ENCODE measurements at regions not wholly inside any gene's neighbourhood (a gene's known extent, or its start where the extent isn't known, plus 50 kb on each side); places are given as distances from the start of the nearest gene placed in this dataset.
A peak's percentile ranks its signal among the peaks of the same experiment; 100 is the strongest.

DNA sequence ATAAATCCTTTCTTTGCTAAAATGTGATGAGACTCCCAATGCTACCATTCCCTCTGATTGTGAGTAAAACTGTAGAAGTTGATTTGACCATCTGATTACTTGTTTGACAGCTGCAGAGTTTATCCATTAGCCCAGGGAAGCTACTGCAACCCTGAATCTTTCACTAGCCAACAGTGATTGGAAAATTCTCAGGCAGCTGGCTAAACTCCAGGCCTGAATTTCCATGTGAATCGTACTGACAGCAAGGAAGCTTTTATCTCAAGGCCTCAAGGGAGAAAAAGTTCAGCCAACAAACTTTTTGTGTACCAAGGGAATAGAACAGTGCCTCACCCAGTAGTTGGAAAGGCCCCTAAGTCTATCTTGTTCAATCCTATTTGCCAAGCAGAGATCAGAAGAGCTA lies 246.7 kb upstream of the TRPM3 start:
- no peak for DNase-seq (ENCODE audit: low read depth)
- TF ChIP-seq CTCF (conservative IDR thresholded peaks at IDR 0.05; ENCODE audit: control insufficient read depth, insufficient read depth, low read depth, low read length), result no peak

GRCh38 chr9:71364186-71364955 lies 242.9 kb upstream of the TRPM3 start:
- DNase-seq (ENCODE audit: low read depth), result no peak

More for the DNA sequence above, 246.7 kb upstream of the TRPM3 start:
- H3K4me3 ChIP-seq (ENCODE audit: control insufficient read depth, low read depth, low read length), result no peak overlapping the region

DNA sequence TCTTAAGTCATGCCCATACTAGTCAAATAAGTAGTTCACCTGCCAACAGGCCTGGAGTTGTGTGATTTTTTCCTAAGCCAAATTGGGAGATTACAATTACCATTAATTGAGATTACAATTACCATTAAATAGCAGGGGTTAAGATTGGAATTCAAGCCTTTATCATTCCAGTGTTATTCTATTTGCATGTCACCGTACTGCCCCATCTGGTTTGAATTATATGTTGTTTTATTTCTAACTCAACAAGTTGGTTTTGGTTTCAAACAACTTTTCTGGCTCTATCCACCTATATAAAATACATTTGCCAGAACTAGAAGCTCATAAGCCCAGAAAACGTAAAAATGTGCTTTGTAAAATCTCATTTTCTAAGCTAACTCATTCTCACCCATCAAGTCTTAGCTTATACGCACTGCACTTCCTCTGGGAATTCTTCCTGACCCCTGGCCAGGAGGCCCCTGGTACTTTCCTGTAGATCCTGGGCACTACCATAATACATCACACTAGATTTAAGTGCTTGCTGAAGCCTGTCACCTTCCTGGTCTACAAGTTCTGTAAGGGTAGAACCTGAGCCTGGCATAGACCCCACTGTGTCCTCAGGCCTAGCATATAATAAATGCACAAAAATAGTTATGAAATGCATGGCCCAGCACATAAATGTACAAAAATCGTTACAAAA lies 242.0 kb upstream of the TRPM3 start:
- no peak overlapping the region for H3K4me3 ChIP-seq (ENCODE audit: control insufficient read depth, low read depth, low read length)
- peak; percentile 37 for DNase-seq (ENCODE audit: low read depth)
- TF ChIP-seq CTCF (conservative IDR thresholded peaks at IDR 0.05; ENCODE audit: control insufficient read depth, insufficient read depth, low read depth, low read length), result no peak

More at GRCh38 chr9:71364186-71364955, 242.9 kb upstream of the TRPM3 start:
- no peak overlapping the region for H3K4me3 ChIP-seq (ENCODE audit: control insufficient read depth, low read depth, low read length)
- TF ChIP-seq CTCF (conservative IDR thresholded peaks at IDR 0.05; ENCODE audit: control insufficient read depth, insufficient read depth, low read depth, low read length), result no peak

- no peak overlapping the region for H3K4me3 ChIP-seq (ENCODE audit: control insufficient read depth, low read depth, low read length)
- DNase-seq (ENCODE audit: low read depth), result no peak
- TF ChIP-seq CTCF (conservative IDR thresholded peaks at IDR 0.05; ENCODE audit: control insufficient read depth, insufficient read depth, low read depth, low read length), result no peak
Observed at GRCh38 chr9:71361357-71361756, 239.9 kb upstream of the TRPM3 start.

- TF ChIP-seq CTCF (conservative IDR thresholded peaks at IDR 0.05; ENCODE audit: control insufficient read depth, insufficient read depth, low read depth, low read length), result no peak
Observed at GRCh38 chr9:71357346-71357745, 235.9 kb upstream of the TRPM3 start.

GRCh38 chr9:71355884-71356283 lies 234.5 kb upstream of the TRPM3 start:
- DNase-seq (ENCODE audit: low read depth), result no peak
- no peak for TF ChIP-seq CTCF (conservative IDR thresholded peaks at IDR 0.05; ENCODE audit: control insufficient read depth, insufficient read depth, low read depth, low read length)
- no peak overlapping the region for H3K4me3 ChIP-seq (ENCODE audit: control insufficient read depth, low read depth, low read length)

More at GRCh38 chr9:71357346-71357745, 235.9 kb upstream of the TRPM3 start:
- H3K4me3 ChIP-seq (ENCODE audit: control insufficient read depth, low read depth, low read length), result no peak overlapping the region
- no peak for DNase-seq (ENCODE audit: low read depth)
